Neural progenitor cell (in vitro differentiated cells): ENCODE measurements at regions not wholly inside any gene's neighbourhood (a gene's known extent, or its start where the extent isn't known, plus 50 kb on each side); places are given as distances from the start of the nearest gene placed in this dataset.

Source experiments
- CTCF ChIP-seq: fragments of 200-600 bp; sonication (generic); IDR thresholded peaks from 2 replicates; pipeline ENCODE4 v1.5.1; 2017; ENCODE audit warnings: antibody characterized with exemption, mild to moderate bottlenecking
- EZH2 ChIP-seq: fragments of 200-600 bp; sonication (generic); IDR thresholded peaks from 2 replicates; pipeline ENCODE4 v1.6.1; 2017; ENCODE audit warnings: antibody characterized with exemption, mild to moderate bottlenecking, moderate library complexity
- EZH2phosphoT487 ChIP-seq: fragments of 200-600 bp; sonication (generic); IDR thresholded peaks from 2 replicates; pipeline ENCODE4 v1.6.1; 2017; ENCODE audit warnings: antibody characterized with exemption

GRCh38 chr20:4633379-4633778 is 52.9 kb upstream of the PRNP start:
- TF ChIP-seq CTCF (no peak), EZH2 (no peak), EZH2phosphoT487 (no peak)
